ENCODE measurements at regions not wholly inside any gene's neighbourhood (a gene's known extent, or its start where the extent isn't known, plus 50 kb on each side); places are given as distances from the start of the nearest gene placed in this dataset.
"Not testable (repeated sequence)": the region's sequence is repeated elsewhere in the genome, so short reads cannot be mapped to it uniquely, and the experiment has no call there.

DNA sequence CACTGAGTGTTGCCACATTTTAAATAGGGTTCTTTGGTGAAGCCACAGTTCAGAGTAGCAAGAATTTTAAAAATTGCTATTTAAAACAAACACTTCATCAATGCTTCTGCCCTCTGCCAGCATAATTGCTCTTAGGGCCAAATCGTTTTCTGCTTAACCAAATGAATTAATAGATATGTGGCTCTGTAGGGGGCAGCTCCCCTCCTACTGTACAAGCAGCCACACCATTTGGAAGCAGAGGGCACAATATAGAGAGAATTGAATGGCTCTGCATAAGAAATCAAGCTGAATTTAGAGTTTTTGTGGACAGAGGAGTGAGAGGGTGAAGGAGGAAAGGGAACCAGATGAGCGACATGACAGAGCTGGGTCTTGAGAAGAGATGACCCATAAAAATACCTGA lies 103.8 kb upstream of the ELMO1 start:
- H3K4me1 Mint-ChIP-seq (ENCODE audit: low read depth); H3K27me3 Mint-ChIP-seq; H3K36me3 Mint-ChIP-seq (ENCODE audit: low read depth); H3K9me3 Mint-ChIP-seq; intact Hi-C loops (cut with micrococcal nuclease); H3K4me3 Mint-ChIP-seq; H3K27ac Mint-ChIP-seq: not testable (repeated sequence)

DNA sequence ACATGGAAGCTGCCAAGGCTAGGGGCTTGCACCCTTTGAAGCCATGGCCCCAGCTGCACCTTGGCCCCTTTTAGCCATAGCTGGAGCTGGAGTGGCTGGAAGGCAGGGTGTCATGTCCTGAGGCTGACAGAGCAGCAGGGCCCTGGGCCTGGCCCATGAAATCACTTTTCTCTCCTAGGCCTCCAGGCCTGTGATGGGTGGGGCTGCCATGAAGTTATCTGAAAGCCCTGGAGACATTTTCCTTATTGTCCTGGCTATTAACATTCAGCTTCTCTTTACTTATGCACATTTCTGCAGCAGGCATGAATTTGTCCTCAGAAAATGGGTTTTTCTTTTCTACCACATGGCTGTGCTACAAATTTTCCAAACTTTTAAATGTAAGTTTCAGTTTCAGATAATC lies 106.9 kb upstream of the ELMO1 start:
- intact Hi-C loops (cut with micrococcal nuclease), result no loop called here
- peaks cover 3% of the 10 kb centered on the region for H3K27me3 Mint-ChIP-seq

DNA sequence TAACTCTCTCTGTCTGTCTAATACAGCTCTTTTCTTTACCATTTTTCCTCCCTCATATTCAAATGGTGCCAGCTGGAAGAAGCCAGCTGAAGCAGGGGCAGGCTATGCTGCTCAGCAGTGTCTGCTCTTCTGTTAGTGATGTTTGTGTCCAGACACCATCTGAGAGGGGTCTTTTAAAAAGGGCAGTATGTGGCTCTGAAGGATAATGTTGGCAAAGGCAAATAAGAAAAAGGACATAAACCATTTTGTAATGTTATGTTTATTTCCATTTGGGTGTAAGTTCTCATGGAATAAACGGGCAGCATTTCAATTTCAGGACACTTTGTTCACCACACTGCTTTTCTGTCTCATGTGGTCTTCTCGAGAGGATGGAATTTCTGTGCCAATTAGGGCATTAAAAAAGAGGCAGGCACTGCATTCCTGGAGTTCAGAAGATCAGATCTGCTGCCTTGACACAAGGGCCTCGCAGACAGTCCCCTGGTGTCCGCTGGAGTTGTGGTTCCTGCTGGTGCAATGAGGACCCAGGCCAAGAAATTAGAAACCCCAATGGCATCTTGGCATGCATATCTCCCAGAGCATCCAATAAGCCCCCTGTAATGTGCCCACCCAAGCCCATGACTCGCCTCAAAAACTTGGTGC lies 109.0 kb upstream of the ELMO1 start:
- intact Hi-C loops (cut with micrococcal nuclease), result no loop called here
- Mint-ChIP-seq H3K4me1 (ENCODE audit: low read depth) (peaks cover 7% of the 10 kb centered on the region), H3K9me3 (no peaks in the 10 kb centered on the region), H3K27ac (no peak overlapping the region), H3K27me3 (peaks cover 3% of the 10 kb centered on the region), H3K36me3 (ENCODE audit: low read depth) (no peaks in the 10 kb centered on the region), H3K4me3 (no peak overlapping the region)

More for the DNA sequence above, 106.9 kb upstream of the ELMO1 start:
- H3K9me3 Mint-ChIP-seq, result no peaks in the 10 kb centered on the region
- H3K36me3 Mint-ChIP-seq (ENCODE audit: low read depth), result no peaks in the 10 kb centered on the region
- H3K4me3 Mint-ChIP-seq, result no peak overlapping the region
- H3K4me1 Mint-ChIP-seq (ENCODE audit: low read depth), result peaks cover 8% of the 10 kb centered on the region
- no peak overlapping the region for H3K27ac Mint-ChIP-seq

DNA sequence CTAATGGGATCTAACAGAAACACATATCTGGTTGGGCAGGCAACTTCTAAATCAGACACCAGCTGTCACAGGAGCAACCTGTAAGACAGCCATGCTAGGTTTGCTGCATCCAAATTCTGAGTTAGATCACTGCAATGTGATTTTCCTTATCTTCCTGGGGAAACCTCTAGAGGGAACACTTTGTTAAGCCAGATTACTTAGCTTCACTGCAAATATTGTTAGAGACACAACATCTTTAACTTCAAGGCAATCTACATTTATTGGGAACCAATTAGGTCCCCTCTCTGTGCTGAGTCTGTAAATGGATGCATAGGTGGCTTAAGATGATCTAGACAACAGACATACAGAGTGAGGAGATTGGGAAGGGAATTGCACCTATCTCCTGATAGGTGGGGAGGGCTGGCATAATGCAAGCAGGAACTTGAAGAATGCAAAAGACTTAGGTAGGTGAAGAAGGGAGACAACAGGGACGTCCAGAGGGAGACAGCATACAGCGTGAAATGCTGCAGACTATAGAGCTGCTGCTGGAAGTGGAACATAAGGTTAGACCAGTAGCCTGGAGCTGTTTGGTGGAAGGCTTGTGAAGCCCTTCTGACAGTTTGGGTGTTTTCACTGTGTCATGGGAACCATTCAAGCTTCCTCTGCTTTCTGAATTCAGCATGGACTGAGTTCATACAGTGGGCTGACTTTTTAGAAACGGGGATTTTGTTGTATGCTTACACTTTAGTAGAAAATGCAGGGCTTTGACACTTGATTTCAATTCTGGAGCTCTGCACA lies 109.8 kb upstream of the ELMO1 start:
- Mint-ChIP-seq H3K36me3 (ENCODE audit: low read depth) (no peaks in the 10 kb centered on the region), H3K4me1 (ENCODE audit: low read depth) (peaks cover 7% of the 10 kb centered on the region), H3K4me3 (no peak overlapping the region), H3K27me3 (peaks cover 4% of the 10 kb centered on the region), H3K27ac (no peak overlapping the region), H3K9me3 (no peaks in the 10 kb centered on the region)
- intact Hi-C loops (cut with micrococcal nuclease), result no loop called here

DNA sequence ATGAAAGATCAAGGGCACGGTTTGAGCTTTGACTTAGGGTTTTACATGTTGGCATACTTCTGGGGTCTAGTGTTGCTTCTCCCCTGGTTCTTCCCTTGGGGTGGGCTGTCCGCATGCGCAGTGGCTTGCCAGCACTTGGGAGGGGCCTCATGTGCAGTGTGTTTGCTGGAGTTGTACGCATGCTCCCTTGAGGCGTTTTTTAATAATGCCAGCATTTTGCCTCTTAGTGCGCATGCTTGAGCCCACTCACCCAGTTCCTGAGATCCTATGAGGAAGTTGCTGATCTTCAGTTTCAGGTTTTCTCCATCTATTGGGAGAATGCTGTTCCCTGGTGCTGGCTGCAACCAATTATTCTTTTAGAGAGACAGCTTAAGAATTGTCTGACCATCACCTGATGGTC lies 113.4 kb upstream of the GPR141 start:
- Mint-ChIP-seq H3K36me3 (ENCODE audit: low read depth) (no peaks in the 10 kb centered on the region), H3K9me3 (no peaks in the 10 kb centered on the region), H3K27me3 (no peaks in the 10 kb centered on the region), H3K4me3 (no peak overlapping the region), H3K4me1 (ENCODE audit: low read depth) (peaks cover 12% of the 10 kb centered on the region), H3K27ac (no peak overlapping the region)
- intact Hi-C loops (cut with micrococcal nuclease), result no loop called here

DNA sequence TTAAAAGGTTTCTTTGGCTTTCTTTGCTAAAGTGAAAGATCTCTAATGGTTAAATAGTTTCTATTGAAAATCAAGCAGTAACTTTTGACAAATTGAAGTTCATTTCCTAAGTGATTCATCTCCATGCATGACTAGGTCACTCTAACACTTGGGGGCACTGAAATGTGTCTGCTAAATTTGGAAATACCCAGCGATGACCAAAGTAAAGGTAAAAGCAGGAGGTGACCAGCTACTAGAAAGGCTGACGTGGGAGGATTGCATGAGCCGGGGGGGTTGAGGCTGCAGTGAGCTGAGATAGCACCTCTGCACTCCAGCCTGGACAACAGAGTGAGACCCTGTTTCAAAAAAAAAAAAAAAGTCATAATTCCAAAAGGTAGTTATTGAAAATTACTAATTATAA lies 111.8 kb upstream of the GPR141 start:
- H3K4me3 Mint-ChIP-seq, result no peak overlapping the region
- H3K36me3 Mint-ChIP-seq (ENCODE audit: low read depth), result no peaks in the 10 kb centered on the region
- peaks cover 3% of the 10 kb centered on the region for H3K4me1 Mint-ChIP-seq (ENCODE audit: low read depth)
- H3K27me3 Mint-ChIP-seq, result no peaks in the 10 kb centered on the region
- no peak overlapping the region for H3K27ac Mint-ChIP-seq
- intact Hi-C loops (cut with micrococcal nuclease), result no loop called here
- H3K9me3 Mint-ChIP-seq, result no peaks in the 10 kb centered on the region

DNA sequence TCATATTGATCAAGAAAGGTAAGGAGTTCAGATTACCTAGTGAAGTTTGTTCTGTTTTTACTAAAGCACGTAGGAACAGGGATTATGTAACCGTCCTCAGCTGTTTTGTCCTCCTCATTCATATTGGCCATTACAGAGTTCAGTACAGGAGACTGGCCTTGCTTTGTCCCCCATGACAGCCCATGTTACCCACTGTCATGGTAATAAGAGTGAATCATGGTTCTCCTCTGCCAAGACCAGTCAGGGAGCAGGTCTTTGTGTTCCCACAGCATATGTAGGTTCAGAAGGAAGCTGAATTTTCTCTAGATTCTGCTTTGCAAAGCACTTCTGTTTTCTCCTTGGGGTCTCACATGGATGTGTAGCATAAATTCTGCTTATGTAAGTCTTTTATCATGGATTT lies 106.2 kb upstream of the GPR141 start:
- intact Hi-C loops (cut with micrococcal nuclease), result no loop called here
- H3K4me3 Mint-ChIP-seq, result no peak overlapping the region
- no peaks in the 10 kb centered on the region for H3K36me3 Mint-ChIP-seq (ENCODE audit: low read depth)
- H3K27ac Mint-ChIP-seq, result no peak overlapping the region
- H3K9me3 Mint-ChIP-seq, result no peaks in the 10 kb centered on the region
- no peaks in the 10 kb centered on the region for H3K27me3 Mint-ChIP-seq
- peaks cover 6% of the 10 kb centered on the region for H3K4me1 Mint-ChIP-seq (ENCODE audit: low read depth)

DNA sequence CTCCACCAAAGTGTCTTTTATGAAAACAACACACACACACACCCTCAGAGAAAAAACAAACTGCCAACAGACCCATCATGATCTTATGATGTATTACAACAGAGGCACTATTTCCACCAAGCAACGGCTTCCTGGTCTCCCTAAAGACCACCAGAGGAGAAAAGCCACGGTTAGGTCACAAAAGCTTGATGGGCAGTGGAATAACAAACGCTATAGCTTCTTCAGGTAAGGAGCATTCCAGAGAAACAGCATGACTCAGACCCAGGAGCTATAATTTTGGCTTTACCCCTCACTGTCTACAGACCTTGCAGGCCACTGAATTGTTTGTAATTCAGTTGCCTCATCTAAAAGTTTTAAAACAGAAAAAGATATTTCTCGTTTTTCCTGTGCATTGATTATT lies 105.7 kb upstream of the GPR141 start:
- Mint-ChIP-seq H3K27ac (no peak overlapping the region), H3K4me3 (no peak overlapping the region), H3K4me1 (ENCODE audit: low read depth) (peaks cover 6% of the 10 kb centered on the region), H3K27me3 (no peaks in the 10 kb centered on the region), H3K9me3 (no peaks in the 10 kb centered on the region), H3K36me3 (ENCODE audit: low read depth) (no peaks in the 10 kb centered on the region)
- intact Hi-C loops (cut with micrococcal nuclease), result no loop called here

DNA sequence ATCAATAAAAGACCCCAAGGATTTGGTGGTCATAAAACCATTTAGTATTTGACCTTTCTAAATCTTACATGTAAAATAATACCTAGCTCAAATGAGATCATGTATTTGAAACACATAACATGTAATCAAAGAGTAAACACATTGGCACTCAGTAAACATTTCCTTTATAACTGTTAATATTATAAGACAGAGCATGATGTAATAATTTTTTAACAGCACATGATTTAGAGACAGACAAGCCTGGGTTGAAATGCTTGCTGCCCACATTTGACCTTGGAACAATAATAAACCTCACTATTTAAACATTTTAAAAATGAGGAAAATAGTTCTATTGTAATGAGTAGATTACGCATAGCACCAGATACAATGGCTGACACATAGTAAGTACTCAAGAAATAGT lies 105.2 kb upstream of the GPR141 start:
- Mint-ChIP-seq H3K36me3 (ENCODE audit: low read depth) (no peaks in the 10 kb centered on the region), H3K27ac (no peak overlapping the region), H3K4me1 (ENCODE audit: low read depth) (peaks cover 10% of the 10 kb centered on the region), H3K9me3 (no peaks in the 10 kb centered on the region), H3K27me3 (no peaks in the 10 kb centered on the region), H3K4me3 (no peak overlapping the region)
- intact Hi-C loops (cut with micrococcal nuclease), result no loop called here

DNA sequence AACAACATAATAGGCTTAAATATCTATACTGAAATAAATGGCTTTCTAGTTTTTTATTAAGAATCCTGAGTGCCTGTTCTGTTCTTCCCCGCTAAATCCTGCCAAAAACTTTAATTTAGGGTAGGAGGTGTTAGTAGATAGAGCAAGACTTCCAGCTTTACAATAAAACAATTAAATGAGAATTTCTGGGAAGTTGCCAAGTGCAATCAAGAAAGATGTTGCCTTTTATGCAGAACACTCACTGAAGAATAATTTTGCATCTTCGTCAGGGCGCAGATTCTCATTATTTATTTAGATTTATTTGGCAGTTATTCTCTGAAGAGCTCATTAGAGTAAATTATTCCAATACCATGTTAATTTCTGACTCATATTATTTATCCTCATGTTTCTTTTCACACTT lies 103.2 kb upstream of the GPR141 start:
- H3K27me3 Mint-ChIP-seq, result no peaks in the 10 kb centered on the region
- no peaks in the 10 kb centered on the region for H3K36me3 Mint-ChIP-seq (ENCODE audit: low read depth)
- H3K27ac Mint-ChIP-seq, result no peak overlapping the region
- H3K9me3 Mint-ChIP-seq, result no peaks in the 10 kb centered on the region
- H3K4me1 Mint-ChIP-seq (ENCODE audit: low read depth), result peaks cover 30% of the 10 kb centered on the region
- intact Hi-C loops (cut with micrococcal nuclease), result no loop called here
- no peak overlapping the region for H3K4me3 Mint-ChIP-seq

DNA sequence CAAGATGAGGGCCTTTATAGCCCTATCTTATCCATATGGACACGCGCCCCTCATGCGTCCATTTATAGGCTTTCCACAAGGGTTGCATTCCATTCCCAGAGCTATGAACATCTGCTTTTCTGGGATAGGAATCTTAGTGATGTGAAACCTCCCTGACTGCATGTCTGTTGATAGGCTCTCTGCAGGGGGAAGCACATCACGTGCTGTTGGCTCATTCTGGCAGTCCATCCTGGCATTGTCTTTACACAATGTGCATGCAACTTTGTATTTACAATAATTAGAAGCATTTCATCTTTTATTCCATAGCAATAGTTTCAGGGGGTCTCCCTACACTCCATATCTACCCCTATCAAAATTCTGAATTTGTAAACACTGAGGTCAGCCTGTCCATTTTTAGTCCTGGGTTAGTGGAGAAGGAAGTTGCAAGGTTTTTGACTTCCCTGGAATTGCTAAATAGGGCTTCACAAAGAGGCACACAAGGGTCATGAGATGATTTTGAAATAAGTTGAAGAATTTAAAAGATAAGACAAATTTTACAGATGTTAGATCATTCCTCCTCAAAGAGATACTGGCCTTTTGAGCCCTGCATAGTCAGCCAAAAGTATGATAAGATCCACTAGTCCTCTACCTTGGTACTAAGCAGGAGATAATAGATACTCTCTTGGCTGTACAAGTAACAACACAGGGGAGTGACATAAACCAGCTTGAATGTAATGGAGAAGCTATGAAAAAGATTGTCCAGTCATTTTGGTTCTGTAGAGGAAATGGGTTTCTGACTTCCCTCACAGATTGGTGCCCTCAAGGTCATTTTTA lies 98.7 kb upstream of the GPR141 start:
- H3K9me3 Mint-ChIP-seq; H3K36me3 Mint-ChIP-seq (ENCODE audit: low read depth); H3K4me3 Mint-ChIP-seq; H3K27me3 Mint-ChIP-seq; intact Hi-C loops (cut with micrococcal nuclease): not testable (repeated sequence)
- peak overlapping the region; percentile 60 for H3K27ac Mint-ChIP-seq
- H3K4me1 Mint-ChIP-seq (ENCODE audit: low read depth), result peaks cover 33% of the 10 kb centered on the region

DNA sequence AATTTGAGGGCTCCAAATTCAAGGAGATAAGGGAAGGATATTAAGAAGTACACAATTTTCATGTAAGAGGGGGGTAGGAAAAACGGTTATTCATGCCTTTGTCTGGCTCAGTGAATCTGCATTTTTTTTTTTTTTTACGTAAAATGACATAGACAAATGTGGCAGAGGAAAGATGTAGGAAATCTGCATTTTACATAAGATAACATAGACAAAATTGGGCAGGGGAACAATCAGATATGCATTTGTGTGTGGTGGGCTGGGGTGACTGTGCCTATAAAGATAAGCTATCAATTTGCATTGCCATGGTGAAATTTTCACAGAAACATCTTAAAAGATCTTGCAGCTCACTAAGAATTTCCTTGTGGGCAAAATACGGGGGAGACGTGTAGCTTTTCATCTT lies 92.7 kb upstream of the GPR141 start:
- peaks cover 2% of the 10 kb centered on the region for H3K27me3 Mint-ChIP-seq
- peaks cover 18% of the 10 kb centered on the region for H3K4me1 Mint-ChIP-seq (ENCODE audit: low read depth)
- no peaks in the 10 kb centered on the region for H3K36me3 Mint-ChIP-seq (ENCODE audit: low read depth)
- H3K27ac Mint-ChIP-seq, result no peak overlapping the region
- peaks cover 9% of the 10 kb centered on the region for H3K9me3 Mint-ChIP-seq
- H3K4me3 Mint-ChIP-seq, result no peak overlapping the region
- intact Hi-C loops (cut with micrococcal nuclease), result no loop called here

DNA sequence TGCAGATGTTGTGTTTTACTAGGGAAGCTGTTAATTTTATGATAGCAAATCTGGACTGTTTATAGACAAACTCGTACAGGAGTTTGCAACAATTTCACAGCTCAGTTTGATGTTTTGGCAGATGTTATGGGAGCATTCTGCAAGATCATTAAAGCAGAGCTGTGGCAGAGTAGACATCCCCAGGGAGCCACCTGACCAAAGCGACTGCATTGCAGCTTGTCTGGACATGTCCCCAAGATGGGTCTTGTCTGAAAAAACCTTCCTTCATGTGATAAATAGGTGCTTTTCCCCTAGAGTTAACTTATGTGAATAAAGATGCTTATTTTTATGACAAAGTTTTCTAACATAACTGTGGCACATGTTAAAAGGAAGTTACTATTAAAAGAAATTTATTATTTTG lies 91.2 kb upstream of the GPR141 start:
- H3K27me3 Mint-ChIP-seq, result peaks cover 2% of the 10 kb centered on the region
- peaks cover 14% of the 10 kb centered on the region for H3K4me1 Mint-ChIP-seq (ENCODE audit: low read depth)
- H3K36me3 Mint-ChIP-seq (ENCODE audit: low read depth), result no peaks in the 10 kb centered on the region
- H3K4me3 Mint-ChIP-seq, result no peak overlapping the region
- no peak overlapping the region for H3K27ac Mint-ChIP-seq
- H3K9me3 Mint-ChIP-seq, result peaks cover 19% of the 10 kb centered on the region
- intact Hi-C loops (cut with micrococcal nuclease), result no loop called here

DNA sequence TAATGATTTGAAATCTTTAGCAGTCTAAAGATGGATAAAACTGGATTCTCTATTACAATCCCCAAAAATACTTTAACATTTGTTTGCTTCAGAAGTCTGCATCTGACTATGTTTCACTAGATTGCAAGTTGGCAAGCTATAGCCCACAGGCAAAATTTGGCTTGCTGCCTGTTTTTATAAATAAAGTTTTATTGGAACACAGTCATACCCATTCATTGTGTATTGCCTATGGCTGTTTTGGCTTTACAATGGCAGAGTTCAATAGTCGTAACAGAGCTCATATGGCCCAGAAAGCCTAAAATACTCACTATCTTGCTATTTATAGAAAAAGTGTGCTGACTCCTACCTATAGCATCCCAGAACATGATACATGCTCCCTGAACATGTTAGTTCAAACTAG lies 89.0 kb upstream of the GPR141 start:
- no peak overlapping the region for H3K27ac Mint-ChIP-seq

More for the DNA sequence above, 89.0 kb upstream of the GPR141 start:
- no peak overlapping the region for H3K4me3 Mint-ChIP-seq
- H3K36me3 Mint-ChIP-seq (ENCODE audit: low read depth), result no peaks in the 10 kb centered on the region
- intact Hi-C loops (cut with micrococcal nuclease), result no loop called here
- H3K9me3 Mint-ChIP-seq, result peaks cover 19% of the 10 kb centered on the region
- H3K27me3 Mint-ChIP-seq, result peaks cover 2% of the 10 kb centered on the region
- peaks cover 14% of the 10 kb centered on the region for H3K4me1 Mint-ChIP-seq (ENCODE audit: low read depth)

Measured in dendritic cell treated with granulocyte-macrophage colony-stimulating factor and Interleukin-4, amounts not matched to agents 40 ng/mL and 50 ng/mL, for 4 days (primary cell).